Prostate gland (tissue), 2 donors: ENCODE measurements at regions not wholly inside any gene's neighbourhood (a gene's known extent, or its start where the extent isn't known, plus 50 kb on each side); places are given as distances from the start of the nearest gene placed in this dataset.

Experiments
- DNase-seq: peaks from one replicate; pipeline ENCODE4 v3.0.0-alpha.2; 2019; ENCODE audit warnings: low spot score
- H3K27ac ChIP-seq, 2 donors: fragments of 200-600 bp; sonication (generic); 2 replicates each; pipeline ENCODE4 v1.5.1; 2017 to 2019
- H3K27me3 ChIP-seq: fragments of 200-600 bp; sonication (generic); replicated peaks from 2 replicates; pipeline ENCODE4 v1.5.1; 2019; ENCODE audit not compliant: insufficient read depth
- H3K36me3 ChIP-seq, 2 donors: fragments of 200-600 bp; sonication (generic); 1 replicate in 1 of 2; 2 replicates in 1 of 2; pipeline versions ENCODE4 v1.5.1 to v1.8.1; 2017 to 2019
- H3K4me1 ChIP-seq: fragments of 200-600 bp; sonication (generic); replicated peaks from 2 replicates; pipeline ENCODE4 v1.5.1; 2019
- H3K4me3 ChIP-seq, 2 donors: fragments of 200-600 bp; sonication (generic); 2 replicates each; pipeline ENCODE4 v1.5.1; 2017 to 2019
- H3K9me3 ChIP-seq: fragments of 200-600 bp; sonication (generic); 2 replicates; pipeline ENCODE4 v1.5.1; 2017
- POLR2A ChIP-seq: fragments of 450-650 bp; IDR thresholded peaks from one replicate; pipeline ENCODE4 v1.6.1; 2016; ENCODE audit warnings: antibody characterized with exemption, mild to moderate bottlenecking
- POLR2AphosphoS5 ChIP-seq: sonication (generic); formaldehyde crosslinking; IDR thresholded peaks from one replicate; pipeline ENCODE4 v1.6.1; 2017; ENCODE audit warnings: antibody characterized with exemption
- WGBS: methylation state at CpG from one replicate; pipeline ENCODE4 v1.1.5; 2018; 5-methylcytosine and 5-hydroxymethylcytosine counted together
- intact Hi-C: fragments of 100-400 bp; cut with DNase I; formaldehyde crosslinking; loops from one replicate; pipeline ENCODE4 v1.14.2; 2022
- TF ChIP-seq, protein P1 (sequence below), 4 experiments: fragments of 200-600 bp in 2 of 4; fragments of 450-650 bp in 2 of 4; sonication (generic) in 2 of 4; IDR thresholded peaks; 1 replicate in 3 of 4; 2 replicates in 1 of 4; pipeline ENCODE4 v1.5.1; 2016 to 2019; ENCODE audit warnings: antibody characterized with exemption in 4 of 4, mild to moderate bottlenecking in 2 of 4, moderate library complexity in 2 of 4

- H3K4me3 ChIP-seq = no peak overlapping the region
- no peak overlapping the region for H3K27ac ChIP-seq
- no peaks in the 10 kb centered on the region for H3K36me3 ChIP-seq
- TF ChIP-seq, protein P1, sequence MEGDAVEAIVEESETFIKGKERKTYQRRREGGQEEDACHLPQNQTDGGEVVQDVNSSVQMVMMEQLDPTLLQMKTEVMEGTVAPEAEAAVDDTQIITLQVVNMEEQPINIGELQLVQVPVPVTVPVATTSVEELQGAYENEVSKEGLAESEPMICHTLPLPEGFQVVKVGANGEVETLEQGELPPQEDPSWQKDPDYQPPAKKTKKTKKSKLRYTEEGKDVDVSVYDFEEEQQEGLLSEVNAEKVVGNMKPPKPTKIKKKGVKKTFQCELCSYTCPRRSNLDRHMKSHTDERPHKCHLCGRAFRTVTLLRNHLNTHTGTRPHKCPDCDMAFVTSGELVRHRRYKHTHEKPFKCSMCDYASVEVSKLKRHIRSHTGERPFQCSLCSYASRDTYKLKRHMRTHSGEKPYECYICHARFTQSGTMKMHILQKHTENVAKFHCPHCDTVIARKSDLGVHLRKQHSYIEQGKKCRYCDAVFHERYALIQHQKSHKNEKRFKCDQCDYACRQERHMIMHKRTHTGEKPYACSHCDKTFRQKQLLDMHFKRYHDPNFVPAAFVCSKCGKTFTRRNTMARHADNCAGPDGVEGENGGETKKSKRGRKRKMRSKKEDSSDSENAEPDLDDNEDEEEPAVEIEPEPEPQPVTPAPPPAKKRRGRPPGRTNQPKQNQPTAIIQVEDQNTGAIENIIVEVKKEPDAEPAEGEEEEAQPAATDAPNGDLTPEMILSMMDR (IDR thresholded peaks at IDR 0.05) = no peak
- TF ChIP-seq POLR2AphosphoS5 (no peak), POLR2A (no peak)
- H3K9me3 ChIP-seq = no peaks in the 10 kb centered on the region
- intact Hi-C loops = no loop called here
- WGBS = 6% methylated on average over 2 of the region's 2 CpGs
- no peak for DNase-seq
- H3K27me3 ChIP-seq = no peaks in the 10 kb centered on the region
- H3K4me1 ChIP-seq = no peaks in the 10 kb centered on the region
Observed at GRCh38 chr14:38505221-38505972, 249.5 kb upstream of the CLEC14A start.

DNA sequence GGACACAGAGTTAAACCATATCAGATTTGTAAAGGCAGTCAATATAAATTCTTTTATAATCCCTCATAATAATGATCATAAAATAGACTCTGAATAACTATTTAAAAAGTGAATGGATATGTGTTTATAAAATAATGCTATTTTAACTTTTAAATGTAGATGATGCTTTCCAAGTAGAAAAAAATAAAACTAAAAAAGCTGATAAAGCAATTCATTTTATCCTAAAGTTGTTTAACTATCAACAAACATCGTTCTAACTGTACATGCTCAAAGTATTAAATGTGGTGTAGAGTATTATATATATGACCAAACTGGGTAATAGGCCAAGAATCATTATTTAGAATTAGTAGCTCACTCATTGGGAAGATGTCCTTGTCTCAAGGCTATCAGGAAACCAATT, 248.3 kb upstream of the CLEC14A start:
- Histone ChIP-seq H3K27me3 (no peaks in the 10 kb centered on the region), H3K4me3 (no peak overlapping the region), H3K9me3 (no peaks in the 10 kb centered on the region), H3K36me3 (no peaks in the 10 kb centered on the region), H3K4me1 (no peaks in the 10 kb centered on the region), H3K27ac (no peak overlapping the region)
- intact Hi-C loops = no loop called here
- no peak for DNase-seq
- WGBS = 81% methylated on average over 1 of the region's 1 CpG
- no peak for TF ChIP-seq POLR2A
- no peak for TF ChIP-seq POLR2AphosphoS5

DNA sequence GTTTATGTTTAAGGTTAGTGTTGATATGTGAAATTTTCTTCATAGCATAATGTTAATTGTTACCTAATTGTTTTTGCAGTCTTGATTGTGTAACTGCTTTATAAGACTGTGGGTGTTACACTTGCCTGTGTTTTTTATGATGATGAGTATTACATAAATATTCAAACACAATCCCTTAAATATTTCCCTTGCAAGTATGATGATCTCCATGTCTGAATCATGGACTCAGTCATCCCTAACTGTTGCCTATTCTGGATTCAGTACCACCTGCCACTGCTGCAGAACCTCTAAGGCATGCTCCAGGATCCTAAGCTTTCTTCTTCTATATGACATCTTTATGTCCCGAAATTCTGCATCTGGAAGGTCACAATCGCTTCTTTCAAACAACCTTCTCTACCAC, 246.3 kb upstream of the CLEC14A start:
- intact Hi-C loops = no loop called here
- Histone ChIP-seq H3K9me3 (no peaks in the 10 kb centered on the region), H3K27ac (no peak overlapping the region), H3K4me1 (no peaks in the 10 kb centered on the region), H3K27me3 (no peaks in the 10 kb centered on the region), H3K36me3 (no peaks in the 10 kb centered on the region), H3K4me3 (no peak overlapping the region)
- WGBS = 89% methylated on average over 2 of the region's 2 CpGs
- TF ChIP-seq POLR2AphosphoS5 (no peak), POLR2A (no peak)
- TF ChIP-seq, protein P1 (IDR thresholded peaks at IDR 0.05) = no peak
- DNase-seq = no peak

DNA sequence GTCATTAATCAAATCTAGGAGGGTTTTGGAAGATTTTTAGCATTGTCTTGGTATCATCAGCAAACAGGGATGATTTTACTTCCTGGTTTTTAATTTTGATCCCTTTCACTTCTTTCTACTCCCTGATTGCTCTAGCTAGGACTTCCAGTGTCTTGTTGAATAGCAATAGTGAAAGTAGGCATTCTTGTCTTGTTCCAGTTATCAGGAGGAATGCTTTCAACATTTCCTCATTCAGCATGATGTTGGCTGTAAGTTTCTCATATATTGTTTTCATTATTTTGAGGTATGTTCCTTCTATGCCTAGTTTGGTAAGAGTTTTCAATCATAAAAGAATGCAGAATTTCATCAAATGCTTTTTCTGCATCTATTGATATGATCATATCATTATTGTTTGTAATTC, 244.2 kb upstream of the CLEC14A start:
- no peaks in the 10 kb centered on the region for H3K36me3 ChIP-seq
- intact Hi-C loops = no loop called here

DNA sequence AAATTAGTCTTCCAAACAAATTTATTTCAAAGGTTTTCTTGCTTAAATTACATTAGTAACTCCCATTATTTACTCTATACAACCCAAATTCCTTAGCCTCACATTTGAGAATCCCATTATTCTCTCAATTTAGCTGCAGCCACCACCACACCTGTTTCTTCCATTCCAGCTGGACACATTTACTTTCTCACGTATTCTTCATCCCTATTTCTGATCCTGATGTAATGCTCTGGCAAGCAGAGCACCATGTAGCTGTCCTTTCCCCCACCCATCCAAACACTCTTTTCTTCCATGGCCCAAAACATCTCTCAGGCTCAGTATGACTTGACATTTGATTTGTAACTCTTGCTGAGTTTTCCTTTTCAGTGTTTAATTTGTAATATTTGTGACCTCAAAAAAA, 240.2 kb upstream of the CLEC14A start:
- 49% methylated on average over 1 of the region's 1 CpG for WGBS
- no peaks in the 10 kb centered on the region for H3K36me3 ChIP-seq
- no peaks in the 10 kb centered on the region for H3K27me3 ChIP-seq

More for the DNA sequence above, 244.2 kb upstream of the CLEC14A start:
- Histone ChIP-seq H3K4me1 (no peaks in the 10 kb centered on the region), H3K27ac (no peak overlapping the region), H3K4me3 (no peak overlapping the region), H3K27me3 (no peaks in the 10 kb centered on the region), H3K9me3 (no peaks in the 10 kb centered on the region)
- no peak for DNase-seq
- no peak for TF ChIP-seq POLR2A
- TF ChIP-seq POLR2AphosphoS5 = no peak
- TF ChIP-seq, protein P1 (IDR thresholded peaks at IDR 0.05) = no peak

More for the DNA sequence above, 240.2 kb upstream of the CLEC14A start:
- Histone ChIP-seq H3K27ac (no peak overlapping the region), H3K4me3 (no peak overlapping the region), H3K9me3 (no peaks in the 10 kb centered on the region), H3K4me1 (no peaks in the 10 kb centered on the region)
- TF ChIP-seq POLR2A (no peak), POLR2AphosphoS5 (no peak)
- TF ChIP-seq, protein P1 (IDR thresholded peaks at IDR 0.05) = no peak
- DNase-seq = no peak
- intact Hi-C loops = no loop called here
